ENCODE measurements at regions not wholly inside any gene's neighbourhood (a gene's known extent, or its start where the extent isn't known, plus 50 kb on each side); places are given as distances from the start of the nearest gene placed in this dataset.

DNA sequence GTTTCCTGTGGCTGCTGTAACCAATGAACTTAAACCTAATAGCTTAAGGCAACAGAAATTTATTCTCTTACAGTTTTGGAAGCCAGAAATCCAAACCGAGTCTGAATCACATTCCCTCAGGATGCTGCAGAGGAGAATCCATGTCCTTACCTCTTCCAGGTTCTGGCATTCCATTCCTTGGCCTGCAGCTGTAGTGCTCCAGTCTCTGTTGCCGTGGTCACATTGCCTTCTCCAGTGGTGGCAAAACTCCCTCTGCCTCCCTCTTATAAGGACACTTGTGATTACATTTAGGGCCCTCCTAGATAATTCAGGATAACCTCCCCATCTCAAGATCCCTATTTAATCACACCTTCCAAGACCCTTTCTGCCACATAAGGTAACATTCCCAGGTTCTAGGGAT, 88.7 kb upstream of the SHB start:
- TF ChIP-seq, protein P1, sequence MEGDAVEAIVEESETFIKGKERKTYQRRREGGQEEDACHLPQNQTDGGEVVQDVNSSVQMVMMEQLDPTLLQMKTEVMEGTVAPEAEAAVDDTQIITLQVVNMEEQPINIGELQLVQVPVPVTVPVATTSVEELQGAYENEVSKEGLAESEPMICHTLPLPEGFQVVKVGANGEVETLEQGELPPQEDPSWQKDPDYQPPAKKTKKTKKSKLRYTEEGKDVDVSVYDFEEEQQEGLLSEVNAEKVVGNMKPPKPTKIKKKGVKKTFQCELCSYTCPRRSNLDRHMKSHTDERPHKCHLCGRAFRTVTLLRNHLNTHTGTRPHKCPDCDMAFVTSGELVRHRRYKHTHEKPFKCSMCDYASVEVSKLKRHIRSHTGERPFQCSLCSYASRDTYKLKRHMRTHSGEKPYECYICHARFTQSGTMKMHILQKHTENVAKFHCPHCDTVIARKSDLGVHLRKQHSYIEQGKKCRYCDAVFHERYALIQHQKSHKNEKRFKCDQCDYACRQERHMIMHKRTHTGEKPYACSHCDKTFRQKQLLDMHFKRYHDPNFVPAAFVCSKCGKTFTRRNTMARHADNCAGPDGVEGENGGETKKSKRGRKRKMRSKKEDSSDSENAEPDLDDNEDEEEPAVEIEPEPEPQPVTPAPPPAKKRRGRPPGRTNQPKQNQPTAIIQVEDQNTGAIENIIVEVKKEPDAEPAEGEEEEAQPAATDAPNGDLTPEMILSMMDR (conservative IDR thresholded peaks at IDR 0.05), result no peak
- TF ChIP-seq ZFX (IDR thresholded peaks at IDR 0.05), result no peak
- no peak overlapping the region for H3K27ac ChIP-seq

DNA sequence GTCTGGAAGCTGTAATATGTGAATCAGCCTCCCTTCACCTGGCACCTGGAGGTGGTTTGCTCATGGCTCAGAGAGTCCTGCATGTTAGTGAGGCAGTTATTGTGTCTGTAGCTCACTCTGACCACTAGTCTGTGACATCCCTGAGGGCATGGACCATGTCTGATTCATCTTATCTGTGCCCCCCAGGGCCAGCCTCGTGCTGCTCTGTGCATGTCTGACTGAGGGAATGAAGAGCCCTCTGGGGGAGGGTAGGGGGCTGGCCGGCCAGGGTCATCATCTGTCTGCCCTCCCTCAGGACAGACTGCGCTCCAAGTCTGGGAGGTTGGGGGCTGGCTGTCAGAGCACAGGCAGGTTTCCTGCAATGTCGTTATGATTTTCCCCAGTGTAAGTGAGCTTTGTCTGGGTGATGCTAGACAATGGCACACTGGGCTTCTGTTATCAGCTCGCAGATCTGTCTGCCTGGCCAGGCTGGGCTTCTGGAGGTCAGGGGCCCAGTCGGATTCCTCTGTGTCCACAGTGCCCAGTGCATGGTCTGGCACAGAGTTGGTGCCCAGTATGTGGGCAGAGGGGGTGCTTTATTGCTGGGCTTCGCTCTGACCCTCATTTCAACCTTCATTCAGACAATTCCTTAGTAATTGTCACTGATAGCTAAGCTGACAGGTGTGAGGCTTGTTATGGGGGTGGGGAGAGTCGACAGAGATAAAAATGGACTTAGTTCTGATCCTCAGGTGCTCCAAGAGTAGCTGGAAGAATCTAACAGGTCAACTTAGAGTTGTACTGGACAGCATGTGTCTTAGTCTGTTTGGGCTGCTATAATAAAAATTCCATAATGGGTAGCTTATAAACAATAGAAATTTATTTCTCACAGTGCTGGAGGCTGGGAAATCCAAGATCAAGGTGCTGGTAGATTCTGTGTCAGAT, 85.7 kb upstream of the SHB start:
- no peak overlapping the region for H3K27ac ChIP-seq
- TF ChIP-seq, protein P1 (conservative IDR thresholded peaks at IDR 0.05), result no peak
- TF ChIP-seq ZFX (IDR thresholded peaks at IDR 0.05), result no peak

DNA sequence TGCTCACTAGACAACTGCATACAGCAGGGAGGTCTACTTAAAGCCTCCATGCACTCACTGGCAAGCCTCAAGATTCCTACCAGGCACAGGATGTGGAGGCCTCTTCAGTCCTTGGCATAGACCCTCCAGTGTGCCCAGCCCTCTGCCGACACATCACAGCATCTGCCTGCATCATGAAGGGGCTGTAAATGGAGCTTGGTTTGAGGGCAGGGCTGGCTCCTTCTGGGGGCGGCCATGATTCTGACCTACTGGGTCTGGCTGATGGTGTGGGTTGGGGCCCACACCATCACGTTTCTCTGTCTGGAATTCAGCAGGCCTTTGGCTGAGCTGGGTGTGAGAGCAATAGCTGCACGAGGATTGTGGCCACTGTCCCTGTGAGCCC, 84.9 kb upstream of the SHB start:
- TF ChIP-seq, protein P1 (conservative IDR thresholded peaks at IDR 0.05), result no peak
- no peak for TF ChIP-seq ZFX (IDR thresholded peaks at IDR 0.05)

DNA sequence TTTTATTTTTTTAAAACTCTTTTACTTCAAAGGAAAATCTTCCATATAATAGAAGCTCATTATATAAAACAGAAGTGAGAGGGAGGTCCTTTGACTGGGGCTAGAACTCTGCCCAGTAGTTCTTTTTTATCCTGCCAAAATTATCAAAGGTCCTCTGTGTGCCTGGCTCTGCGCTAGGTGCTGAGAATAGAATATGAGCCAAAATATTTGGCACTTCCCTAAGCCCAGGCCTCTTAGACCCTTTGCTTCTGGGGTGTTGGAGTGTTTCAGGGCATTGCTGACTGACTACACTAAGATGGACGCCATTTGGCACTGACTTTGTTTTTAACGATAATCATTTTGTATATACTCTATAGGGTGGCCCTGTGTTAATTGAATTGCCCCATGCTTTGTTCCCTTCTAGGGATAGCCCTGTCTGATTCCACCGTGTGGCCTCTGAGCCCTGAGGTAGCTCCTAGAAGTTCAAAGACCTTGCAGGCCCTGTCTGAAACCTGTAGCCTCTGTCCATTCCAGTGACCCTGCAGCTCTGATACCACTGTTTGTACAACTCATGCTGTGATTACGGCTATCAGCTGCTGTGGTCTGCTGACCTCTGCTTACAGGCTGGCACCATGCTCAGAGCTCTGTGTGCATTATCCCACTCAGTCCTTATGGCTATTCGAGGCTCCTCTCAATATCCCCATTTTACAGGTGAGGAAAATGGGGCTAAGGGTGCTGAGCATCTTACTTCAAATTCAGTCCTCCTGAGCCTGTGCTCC, 84.3 kb upstream of the SHB start:
- no peak overlapping the region for H3K27ac ChIP-seq
- no peak for TF ChIP-seq ZFX (IDR thresholded peaks at IDR 0.05)
- TF ChIP-seq, protein P1 (conservative IDR thresholded peaks at IDR 0.05), result no peak

More for the DNA sequence above, 84.9 kb upstream of the SHB start:
- H3K27ac ChIP-seq, result no peak overlapping the region

DNA sequence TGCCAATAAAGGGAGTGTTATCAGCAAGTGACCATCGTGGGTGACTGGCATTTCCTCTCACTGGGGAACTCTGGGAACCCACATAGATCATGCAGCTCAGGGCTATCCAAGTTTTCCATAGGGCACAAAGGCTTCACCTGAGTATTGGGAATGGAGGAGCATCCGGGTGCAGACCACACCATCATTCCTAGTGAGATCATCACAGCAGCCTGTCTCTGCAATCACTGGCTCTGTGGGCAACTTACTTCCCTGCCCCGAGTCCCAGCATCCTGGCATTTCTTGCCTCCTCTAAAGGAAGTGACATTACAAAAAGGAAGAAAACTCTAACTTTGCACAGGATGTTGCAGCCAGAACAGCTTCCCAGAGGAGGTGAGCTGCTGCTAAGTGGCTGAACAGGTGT, 80.6 kb upstream of the SHB start:
- no peak overlapping the region for H3K27ac ChIP-seq
- TF ChIP-seq, protein P1 (conservative IDR thresholded peaks at IDR 0.05), result no peak
- TF ChIP-seq ZFX (IDR thresholded peaks at IDR 0.05), result no peak

DNA sequence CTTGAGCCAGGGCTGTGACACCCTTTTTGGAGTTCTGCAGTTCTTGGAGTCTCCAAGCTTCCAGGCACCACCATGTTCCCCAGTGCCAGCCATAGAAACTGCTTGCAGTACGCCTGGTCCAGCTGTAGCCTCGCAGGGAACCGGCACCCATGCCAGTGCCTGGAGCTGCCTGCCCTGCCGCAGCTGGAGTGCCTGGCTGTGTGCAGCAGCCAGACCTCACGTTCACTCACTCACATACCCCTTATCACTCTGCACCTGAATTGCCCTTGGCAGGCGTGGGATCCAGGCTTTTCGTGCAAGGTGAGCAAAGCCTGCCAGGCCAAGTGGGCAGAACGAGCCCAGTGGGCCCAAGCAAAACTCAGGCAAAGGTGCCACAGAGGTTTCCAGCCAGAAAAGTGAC, 77.8 kb upstream of the SHB start:
- TF ChIP-seq, protein P1 (conservative IDR thresholded peaks at IDR 0.05), result no peak
- TF ChIP-seq ZFX (IDR thresholded peaks at IDR 0.05), result no peak
- no peak overlapping the region for H3K27ac ChIP-seq

DNA sequence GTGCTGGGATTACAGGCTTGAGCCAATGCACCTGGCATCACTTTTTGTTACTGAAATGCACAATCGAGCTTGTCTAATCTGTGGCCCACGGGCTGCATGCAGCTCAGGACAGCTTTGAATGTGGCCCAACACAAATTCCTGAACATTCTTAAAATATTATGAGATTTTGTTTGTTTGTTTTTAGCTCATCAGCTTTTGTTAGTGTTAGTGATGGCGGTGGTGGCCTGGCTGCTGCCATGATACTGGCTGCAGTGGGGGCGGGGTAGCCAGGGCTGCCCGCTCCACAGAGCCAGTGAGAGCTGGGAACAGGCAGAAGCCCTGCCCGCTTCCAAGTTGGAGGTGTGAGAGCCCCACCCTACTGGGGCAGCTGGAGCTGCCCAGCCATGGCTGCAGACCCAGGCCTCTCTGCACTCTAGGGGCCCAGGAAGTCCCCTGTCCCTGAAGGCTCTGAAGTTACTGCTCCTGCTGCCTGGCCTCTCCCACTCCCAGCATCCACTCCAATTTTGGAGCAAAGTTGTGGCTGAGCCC, 76.6 kb upstream of the SHB start:
- no peak overlapping the region for H3K27ac ChIP-seq

More for the DNA sequence above, 76.6 kb upstream of the SHB start:
- no peak for TF ChIP-seq ZFX (IDR thresholded peaks at IDR 0.05)
- TF ChIP-seq, protein P1 (conservative IDR thresholded peaks at IDR 0.05), result no peak
